ENCODE measurements at regions not wholly inside any gene's neighbourhood (a gene's known extent, or its start where the extent isn't known, plus 50 kb on each side); places are given as distances from the start of the nearest gene placed in this dataset.

GRCh38 chr7:94848992-94849576 is 58.3 kb upstream of the PPP1R9A start:
- no peaks in the 10 kb centered on the region for H3K9me3 ChIP-seq (ENCODE audit: low read depth)
- no peaks in the 10 kb centered on the region for H3K27me3 ChIP-seq
- H3K27ac ChIP-seq, result no peak overlapping the region
- H3K79me2 ChIP-seq, result no peaks in the 10 kb centered on the region
- no peak overlapping the region for H2AFZ ChIP-seq
- H3K4me2 ChIP-seq, result no peak overlapping the region
- H4K20me1 ChIP-seq (ENCODE audit: insufficient read depth, poor library complexity, severe bottlenecking), result no peaks in the 10 kb centered on the region
- no peaks in the 10 kb centered on the region for H3K9me2 ChIP-seq (replicated peaks; ENCODE audit: insufficient read depth)
- H3K4me1 ChIP-seq (ENCODE audit: insufficient read depth), result no peaks in the 10 kb centered on the region
- no peak for DNase-seq (ENCODE audit: low spot score)
- 97% methylated on average over 33 of the region's 33 CpGs for WGBS (ENCODE audit: low lambda C conversion rate, missing lambda C conversion rate)
- no peak overlapping the region for H3K4me3 ChIP-seq
- TF ChIP-seq EZH2 (IDR thresholded peaks at IDR 0.05; ENCODE audit: borderline replicate concordance) (no peak), EZH2phosphoT487 (IDR thresholded peaks at IDR 0.05; ENCODE audit: low read depth, severe bottlenecking, unreplicated experiment) (no peak), CTCF (IDR thresholded peaks at IDR 0.05; ENCODE audit: poor library complexity) (no peak)
- H3K36me3 ChIP-seq (replicated peaks; ENCODE audit: insufficient read depth, low read depth), result no peaks in the 10 kb centered on the region

GRCh38 chr7:94849636-94850208 is 57.7 kb upstream of the PPP1R9A start:
- Histone ChIP-seq H3K9me3 (ENCODE audit: low read depth) (no peaks in the 10 kb centered on the region), H3K9me2 (replicated peaks; ENCODE audit: insufficient read depth) (no peaks in the 10 kb centered on the region), H3K27me3 (no peaks in the 10 kb centered on the region), H3K4me2 (no peak overlapping the region), H3K4me3 (no peak overlapping the region), H4K20me1 (ENCODE audit: insufficient read depth, poor library complexity, severe bottlenecking) (no peaks in the 10 kb centered on the region), H3K79me2 (no peaks in the 10 kb centered on the region), H2AFZ (no peak overlapping the region), H3K36me3 (replicated peaks; ENCODE audit: insufficient read depth, low read depth) (no peaks in the 10 kb centered on the region), H3K27ac (no peak overlapping the region), H3K4me1 (ENCODE audit: insufficient read depth) (no peaks in the 10 kb centered on the region)
- 98% methylated on average over 19 of the region's 22 CpGs for WGBS (ENCODE audit: low lambda C conversion rate, missing lambda C conversion rate)
- no peak for DNase-seq (ENCODE audit: low spot score)
- TF ChIP-seq EZH2 (IDR thresholded peaks at IDR 0.05; ENCODE audit: borderline replicate concordance) (no peak), CTCF (IDR thresholded peaks at IDR 0.05; ENCODE audit: poor library complexity) (no peak), EZH2phosphoT487 (IDR thresholded peaks at IDR 0.05; ENCODE audit: low read depth, severe bottlenecking, unreplicated experiment) (no peak)

GRCh38 chr7:94855589-94855988 is 51.8 kb upstream of the PPP1R9A start:
- Histone ChIP-seq H3K27ac (no peak overlapping the region), H3K4me2 (no peak overlapping the region), H2AFZ (no peak overlapping the region), H3K79me2 (no peaks in the 10 kb centered on the region), H3K9me2 (replicated peaks; ENCODE audit: insufficient read depth) (no peaks in the 10 kb centered on the region), H3K4me3 (no peak overlapping the region), H3K27me3 (no peaks in the 10 kb centered on the region), H3K4me1 (ENCODE audit: insufficient read depth) (no peaks in the 10 kb centered on the region), H4K20me1 (ENCODE audit: insufficient read depth, poor library complexity, severe bottlenecking) (no peaks in the 10 kb centered on the region), H3K9me3 (ENCODE audit: low read depth) (no peaks in the 10 kb centered on the region), H3K36me3 (replicated peaks; ENCODE audit: insufficient read depth, low read depth) (no peaks in the 10 kb centered on the region)
- no peak for DNase-seq (ENCODE audit: low spot score)
- TF ChIP-seq EZH2 (IDR thresholded peaks at IDR 0.05; ENCODE audit: borderline replicate concordance), result no peak
- no peak for TF ChIP-seq EZH2phosphoT487 (IDR thresholded peaks at IDR 0.05; ENCODE audit: low read depth, severe bottlenecking, unreplicated experiment)
- no peak for TF ChIP-seq CTCF (IDR thresholded peaks at IDR 0.05; ENCODE audit: poor library complexity)
- WGBS (ENCODE audit: low lambda C conversion rate, missing lambda C conversion rate), result 93% methylated on average over 2 of the region's 2 CpGs
